ENCODE measurements at regions not wholly inside any gene's neighbourhood (a gene's known extent, or its start where the extent isn't known, plus 50 kb on each side); places are given as distances from the start of the nearest gene placed in this dataset.

DNA sequence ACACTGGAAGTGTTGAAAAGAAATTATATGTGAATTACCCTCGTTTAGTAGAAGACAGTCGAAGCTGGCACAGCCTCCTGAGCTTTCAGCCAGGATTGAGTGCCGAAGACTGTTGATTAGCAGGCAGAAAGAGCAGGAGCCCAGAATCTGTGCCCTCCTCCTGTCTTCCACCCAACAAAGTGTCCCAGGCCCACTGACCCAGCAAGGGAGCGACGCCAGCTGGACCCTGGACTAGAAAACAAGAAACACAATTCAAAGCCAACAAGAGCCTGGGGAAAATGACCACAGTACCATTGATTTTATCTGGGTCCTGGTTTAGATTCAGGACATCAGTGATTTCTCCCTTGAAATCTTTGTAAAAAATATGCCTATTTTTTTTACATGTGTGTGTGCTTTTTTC is 120.7 kb downstream of the RXFP2 start:
- Histone ChIP-seq H3K27ac (ENCODE audit: low read depth) (no peak overlapping the region), H3K79me2 (replicated peaks; ENCODE audit: insufficient read depth) (no peaks in the 10 kb centered on the region), H2AFZ (no peak overlapping the region), H3K4me1 (ENCODE audit: insufficient read depth) (no peaks in the 10 kb centered on the region; the same call in 1 of the 2 replicates), H4K20me1 (replicated peaks; ENCODE audit: insufficient read depth) (no peaks in the 10 kb centered on the region), H3K27me3 (ENCODE audit: insufficient read depth) (no peaks in the 10 kb centered on the region), H3K4me2 (no peak overlapping the region), H3K9me2 (ENCODE audit: insufficient read depth) (no peaks in the 10 kb centered on the region; the same call in 1 of the 2 replicates), H3K4me3 (no peak overlapping the region), H3F3A (replicated peaks; ENCODE audit: low read depth) (no peaks in the 10 kb centered on the region), H3K36me3 (ENCODE audit: insufficient read depth) (no peaks in the 10 kb centered on the region)
- Mint-ChIP-seq H3K27me3 (ENCODE audit: insufficient read depth, low read depth, poor library complexity) (no peaks in the 10 kb centered on the region), H3K4me3 (no peak overlapping the region), H3K27ac (no peak overlapping the region), H3K9me3 (no peaks in the 10 kb centered on the region), H3K4me1 (no peaks in the 10 kb centered on the region), H3K36me3 (ENCODE audit: low read depth) (no peaks in the 10 kb centered on the region)
- ATAC-seq (no peak), DNase-seq (ENCODE audit: low spot score) (no peak)
- TF ChIP-seq EZH2phosphoT487 (IDR thresholded peaks at IDR 0.05; ENCODE audit: unreplicated experiment) (no peak), JUNB (IDR thresholded peaks at IDR 0.05; ENCODE audit: unreplicated experiment) (no peak), EZH2 (IDR thresholded peaks at IDR 0.05; ENCODE audit: low read depth, unreplicated experiment) (no peak), STAT1 (IDR thresholded peaks at IDR 0.05; ENCODE audit: unreplicated experiment) (no peak), POLR2AphosphoS5 (IDR thresholded peaks at IDR 0.05; ENCODE audit: low read depth) (no peak), NANOG (IDR thresholded peaks at IDR 0.05; ENCODE audit: borderline replicate concordance) (no peak), ZNF114 (CRISPR knock-in tag; IDR thresholded peaks at IDR 0.05) (no peak), CREB1 (CRISPR knock-in tag; IDR thresholded peaks at IDR 0.05; ENCODE audit: low read depth) (no peak), ZNF331 (CRISPR knock-in tag; IDR thresholded peaks at IDR 0.05; ENCODE audit: low read depth) (no peak)
- TF ChIP-seq, protein P1, sequence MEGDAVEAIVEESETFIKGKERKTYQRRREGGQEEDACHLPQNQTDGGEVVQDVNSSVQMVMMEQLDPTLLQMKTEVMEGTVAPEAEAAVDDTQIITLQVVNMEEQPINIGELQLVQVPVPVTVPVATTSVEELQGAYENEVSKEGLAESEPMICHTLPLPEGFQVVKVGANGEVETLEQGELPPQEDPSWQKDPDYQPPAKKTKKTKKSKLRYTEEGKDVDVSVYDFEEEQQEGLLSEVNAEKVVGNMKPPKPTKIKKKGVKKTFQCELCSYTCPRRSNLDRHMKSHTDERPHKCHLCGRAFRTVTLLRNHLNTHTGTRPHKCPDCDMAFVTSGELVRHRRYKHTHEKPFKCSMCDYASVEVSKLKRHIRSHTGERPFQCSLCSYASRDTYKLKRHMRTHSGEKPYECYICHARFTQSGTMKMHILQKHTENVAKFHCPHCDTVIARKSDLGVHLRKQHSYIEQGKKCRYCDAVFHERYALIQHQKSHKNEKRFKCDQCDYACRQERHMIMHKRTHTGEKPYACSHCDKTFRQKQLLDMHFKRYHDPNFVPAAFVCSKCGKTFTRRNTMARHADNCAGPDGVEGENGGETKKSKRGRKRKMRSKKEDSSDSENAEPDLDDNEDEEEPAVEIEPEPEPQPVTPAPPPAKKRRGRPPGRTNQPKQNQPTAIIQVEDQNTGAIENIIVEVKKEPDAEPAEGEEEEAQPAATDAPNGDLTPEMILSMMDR (conservative IDR thresholded peaks at IDR 0.05; ENCODE audit: low read depth in 2 of 2), result no peak
- TF ChIP-seq, protein P2, sequence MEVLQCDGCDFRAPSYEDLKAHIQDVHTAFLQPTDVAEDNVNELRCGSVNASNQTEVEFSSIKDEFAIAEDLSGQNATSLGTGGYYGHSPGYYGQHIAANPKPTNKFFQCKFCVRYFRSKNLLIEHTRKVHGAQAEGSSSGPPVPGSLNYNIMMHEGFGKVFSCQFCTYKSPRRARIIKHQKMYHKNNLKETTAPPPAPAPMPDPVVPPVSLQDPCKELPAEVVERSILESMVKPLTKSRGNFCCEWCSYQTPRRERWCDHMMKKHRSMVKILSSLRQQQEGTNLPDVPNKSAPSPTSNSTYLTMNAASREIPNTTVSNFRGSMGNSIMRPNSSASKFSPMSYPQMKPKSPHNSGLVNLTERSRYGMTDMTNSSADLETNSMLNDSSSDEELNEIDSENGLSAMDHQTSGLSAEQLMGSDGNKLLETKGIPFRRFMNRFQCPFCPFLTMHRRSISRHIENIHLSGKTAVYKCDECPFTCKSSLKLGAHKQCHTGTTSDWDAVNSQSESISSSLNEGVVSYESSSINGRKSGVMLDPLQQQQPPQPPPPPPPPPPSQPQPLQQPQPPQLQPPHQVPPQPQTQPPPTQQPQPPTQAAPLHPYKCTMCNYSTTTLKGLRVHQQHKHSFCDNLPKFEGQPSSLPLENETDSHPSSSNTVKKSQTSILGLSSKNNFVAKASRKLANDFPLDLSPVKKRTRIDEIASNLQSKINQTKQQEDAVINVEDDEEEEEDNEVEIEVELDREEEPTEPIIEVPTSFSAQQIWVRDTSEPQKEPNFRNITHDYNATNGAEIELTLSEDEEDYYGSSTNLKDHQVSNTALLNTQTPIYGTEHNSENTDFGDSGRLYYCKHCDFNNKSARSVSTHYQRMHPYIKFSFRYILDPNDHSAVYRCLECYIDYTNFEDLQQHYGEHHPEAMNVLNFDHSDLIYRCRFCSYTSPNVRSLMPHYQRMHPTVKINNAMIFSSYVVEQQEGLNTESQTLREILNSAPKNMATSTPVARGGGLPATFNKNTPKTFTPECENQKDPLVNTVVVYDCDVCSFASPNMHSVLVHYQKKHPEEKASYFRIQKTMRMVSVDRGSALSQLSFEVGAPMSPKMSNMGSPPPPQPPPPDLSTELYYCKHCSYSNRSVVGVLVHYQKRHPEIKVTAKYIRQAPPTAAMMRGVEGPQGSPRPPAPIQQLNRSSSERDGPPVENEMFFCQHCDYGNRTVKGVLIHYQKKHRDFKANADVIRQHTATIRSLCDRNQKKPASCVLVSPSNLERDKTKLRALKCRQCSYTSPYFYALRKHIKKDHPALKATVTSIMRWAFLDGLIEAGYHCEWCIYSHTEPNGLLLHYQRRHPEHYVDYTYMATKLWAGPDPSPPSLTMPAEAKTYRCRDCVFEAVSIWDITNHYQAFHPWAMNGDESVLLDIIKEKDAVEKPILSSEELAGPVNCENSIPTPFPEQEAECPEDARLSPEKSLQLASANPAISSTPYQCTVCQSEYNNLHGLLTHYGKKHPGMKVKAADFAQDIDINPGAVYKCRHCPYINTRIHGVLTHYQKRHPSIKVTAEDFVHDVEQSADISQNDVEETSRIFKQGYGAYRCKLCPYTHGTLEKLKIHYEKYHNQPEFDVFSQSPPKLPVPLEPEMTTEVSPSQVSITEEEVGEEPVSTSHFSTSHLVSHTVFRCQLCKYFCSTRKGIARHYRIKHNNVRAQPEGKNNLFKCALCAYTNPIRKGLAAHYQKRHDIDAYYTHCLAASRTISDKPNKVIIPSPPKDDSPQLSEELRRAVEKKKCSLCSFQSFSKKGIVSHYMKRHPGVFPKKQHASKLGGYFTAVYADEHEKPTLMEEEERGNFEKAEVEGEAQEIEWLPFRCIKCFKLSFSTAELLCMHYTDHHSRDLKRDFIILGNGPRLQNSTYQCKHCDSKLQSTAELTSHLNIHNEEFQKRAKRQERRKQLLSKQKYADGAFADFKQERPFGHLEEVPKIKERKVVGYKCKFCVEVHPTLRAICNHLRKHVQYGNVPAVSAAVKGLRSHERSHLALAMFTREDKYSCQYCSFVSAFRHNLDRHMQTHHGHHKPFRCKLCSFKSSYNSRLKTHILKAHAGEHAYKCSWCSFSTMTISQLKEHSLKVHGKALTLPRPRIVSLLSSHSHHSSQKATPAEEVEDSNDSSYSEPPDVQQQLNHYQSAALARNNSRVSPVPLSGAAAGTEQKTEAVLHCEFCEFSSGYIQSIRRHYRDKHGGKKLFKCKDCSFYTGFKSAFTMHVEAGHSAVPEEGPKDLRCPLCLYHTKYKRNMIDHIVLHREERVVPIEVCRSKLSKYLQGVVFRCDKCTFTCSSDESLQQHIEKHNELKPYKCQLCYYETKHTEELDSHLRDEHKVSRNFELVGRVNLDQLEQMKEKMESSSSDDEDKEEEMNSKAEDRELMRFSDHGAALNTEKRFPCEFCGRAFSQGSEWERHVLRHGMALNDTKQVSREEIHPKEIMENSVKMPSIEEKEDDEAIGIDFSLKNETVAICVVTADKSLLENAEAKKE (CRISPR knock-in tag; IDR thresholded peaks at IDR 0.05), result no peak
- TF ChIP-seq, protein P3, sequence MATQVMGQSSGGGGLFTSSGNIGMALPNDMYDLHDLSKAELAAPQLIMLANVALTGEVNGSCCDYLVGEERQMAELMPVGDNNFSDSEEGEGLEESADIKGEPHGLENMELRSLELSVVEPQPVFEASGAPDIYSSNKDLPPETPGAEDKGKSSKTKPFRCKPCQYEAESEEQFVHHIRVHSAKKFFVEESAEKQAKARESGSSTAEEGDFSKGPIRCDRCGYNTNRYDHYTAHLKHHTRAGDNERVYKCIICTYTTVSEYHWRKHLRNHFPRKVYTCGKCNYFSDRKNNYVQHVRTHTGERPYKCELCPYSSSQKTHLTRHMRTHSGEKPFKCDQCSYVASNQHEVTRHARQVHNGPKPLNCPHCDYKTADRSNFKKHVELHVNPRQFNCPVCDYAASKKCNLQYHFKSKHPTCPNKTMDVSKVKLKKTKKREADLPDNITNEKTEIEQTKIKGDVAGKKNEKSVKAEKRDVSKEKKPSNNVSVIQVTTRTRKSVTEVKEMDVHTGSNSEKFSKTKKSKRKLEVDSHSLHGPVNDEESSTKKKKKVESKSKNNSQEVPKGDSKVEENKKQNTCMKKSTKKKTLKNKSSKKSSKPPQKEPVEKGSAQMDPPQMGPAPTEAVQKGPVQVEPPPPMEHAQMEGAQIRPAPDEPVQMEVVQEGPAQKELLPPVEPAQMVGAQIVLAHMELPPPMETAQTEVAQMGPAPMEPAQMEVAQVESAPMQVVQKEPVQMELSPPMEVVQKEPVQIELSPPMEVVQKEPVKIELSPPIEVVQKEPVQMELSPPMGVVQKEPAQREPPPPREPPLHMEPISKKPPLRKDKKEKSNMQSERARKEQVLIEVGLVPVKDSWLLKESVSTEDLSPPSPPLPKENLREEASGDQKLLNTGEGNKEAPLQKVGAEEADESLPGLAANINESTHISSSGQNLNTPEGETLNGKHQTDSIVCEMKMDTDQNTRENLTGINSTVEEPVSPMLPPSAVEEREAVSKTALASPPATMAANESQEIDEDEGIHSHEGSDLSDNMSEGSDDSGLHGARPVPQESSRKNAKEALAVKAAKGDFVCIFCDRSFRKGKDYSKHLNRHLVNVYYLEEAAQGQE (IDR thresholded peaks at IDR 0.05; ENCODE audit: unreplicated experiment), result no peak
- TF ChIP-seq, protein P4, sequence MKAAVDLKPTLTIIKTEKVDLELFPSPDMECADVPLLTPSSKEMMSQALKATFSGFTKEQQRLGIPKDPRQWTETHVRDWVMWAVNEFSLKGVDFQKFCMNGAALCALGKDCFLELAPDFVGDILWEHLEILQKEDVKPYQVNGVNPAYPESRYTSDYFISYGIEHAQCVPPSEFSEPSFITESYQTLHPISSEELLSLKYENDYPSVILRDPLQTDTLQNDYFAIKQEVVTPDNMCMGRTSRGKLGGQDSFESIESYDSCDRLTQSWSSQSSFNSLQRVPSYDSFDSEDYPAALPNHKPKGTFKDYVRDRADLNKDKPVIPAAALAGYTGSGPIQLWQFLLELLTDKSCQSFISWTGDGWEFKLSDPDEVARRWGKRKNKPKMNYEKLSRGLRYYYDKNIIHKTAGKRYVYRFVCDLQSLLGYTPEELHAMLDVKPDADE (IDR thresholded peaks at IDR 0.05), result no peak

All from GM23338 (cell line).